HUES64 (cell line): ENCODE measurements at regions not wholly inside any gene's neighbourhood (a gene's known extent, or its start where the extent isn't known, plus 50 kb on each side); places are given as distances from the start of the nearest gene placed in this dataset.
"Not testable (repeated sequence)": the region's sequence is repeated elsewhere in the genome, so short reads cannot be mapped to it uniquely, and the experiment has no call there.

ENCODE experiments used
- H3K27ac ChIP-seq: 2 replicates; pipeline ENCODE4 v1.7.0; 2013; ENCODE audit warnings: low read depth, low read length, inconsistent platforms
- H3K27me3 ChIP-seq: 2 replicates; pipeline ENCODE4 v1.6.1; 2013; ENCODE audit warnings: mild to moderate bottlenecking, low read length; ENCODE audit not compliant: insufficient read depth
- H3K36me3 ChIP-seq: 2 replicates; pipeline ENCODE4 v1.6.1; 2013; ENCODE audit warnings: mild to moderate bottlenecking, low read length; ENCODE audit not compliant: insufficient read depth
- H3K4me1 ChIP-seq: 2 replicates; pipeline ENCODE4 v1.6.1; 2013; ENCODE audit warnings: mild to moderate bottlenecking, low read length, moderate library complexity; ENCODE audit not compliant: insufficient read depth
- H3K4me3 ChIP-seq: 2 replicates; pipeline ENCODE4 v1.5.1; 2013; ENCODE audit warnings: mild to moderate bottlenecking, low read length, moderate library complexity
- H3K9ac ChIP-seq: 2 replicates; pipeline ENCODE4 v1.6.1; 2013; ENCODE audit warnings: mild to moderate bottlenecking, low read depth, low read length
- H3K9me3 ChIP-seq: 2 replicates; pipeline ENCODE4 v1.6.1; 2013; ENCODE audit warnings: low read depth, low read length; ENCODE audit not compliant: insufficient read depth
- WGBS: fragments of 150-250, 120-280 bp; methylation state at CpG from one replicate; pipeline ENCODE4 v1.1.7; 2013; ENCODE audit warnings: missing lambda C conversion rate; 5-methylcytosine and 5-hydroxymethylcytosine counted together

DNA sequence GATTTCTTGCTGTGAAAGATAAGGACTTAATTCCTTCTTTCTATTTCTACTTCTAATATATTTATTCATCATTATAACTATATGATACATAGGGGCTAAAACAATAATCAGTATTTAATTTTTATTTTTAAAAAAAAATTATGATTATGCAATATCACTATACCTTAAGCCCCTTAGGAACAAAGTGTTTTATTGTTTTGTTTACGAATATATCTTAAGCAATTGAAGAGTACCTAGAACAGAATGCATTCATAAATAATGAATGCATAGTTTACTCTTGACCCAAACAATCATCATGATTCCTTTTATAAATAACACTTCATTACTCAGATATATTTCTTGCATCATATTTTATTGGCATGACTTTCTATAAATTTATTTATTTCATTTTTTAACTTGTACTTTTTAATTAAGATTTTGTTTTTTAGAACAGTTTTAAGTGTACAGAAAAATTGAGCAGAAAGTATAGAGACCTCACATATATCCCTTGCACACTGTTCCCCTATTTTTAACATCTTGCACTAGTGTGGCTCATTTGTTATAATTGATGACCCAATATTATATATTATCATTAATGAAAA is 339.9 kb upstream of the SPRY2 start:
- WGBS: no CpG with 5 or more reads among the region's 1 CpG
- H3K9me3 ChIP-seq: no peaks in the 10 kb centered on the region

DNA sequence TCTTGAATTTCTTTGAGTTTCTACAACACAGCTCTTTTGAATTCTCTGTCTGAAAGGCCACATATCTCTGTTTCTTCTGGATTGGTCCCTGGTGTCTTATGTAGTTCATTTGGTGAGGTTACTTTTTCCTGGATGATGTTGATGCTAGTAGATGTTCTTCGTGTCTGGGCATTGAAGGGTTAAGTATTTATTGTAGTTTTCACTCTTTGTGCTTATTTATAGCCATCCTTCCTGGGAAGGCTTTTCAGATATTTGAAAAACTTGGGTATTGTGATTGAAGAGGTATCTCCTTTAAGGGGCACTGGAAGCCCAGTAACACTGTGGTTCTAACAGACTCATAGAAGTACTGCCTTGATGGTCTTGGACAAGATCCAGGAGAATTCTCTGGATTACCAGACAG is 338.5 kb upstream of the SPRY2 start:
- Histone ChIP-seq H3K9me3 (no peaks in the 10 kb centered on the region), H3K4me1 (peaks cover 1% of the 10 kb centered on the region; the same call in 1 of the 2 replicates), H3K9ac (no peak overlapping the region), H3K36me3 (no peaks in the 10 kb centered on the region), H3K4me3 (no peak overlapping the region), H3K27me3 (no peaks in the 10 kb centered on the region), H3K27ac (no peak overlapping the region)
- 90% methylated on average over 1 of the region's 1 CpG for WGBS

More for the DNA sequence above, 339.9 kb upstream of the SPRY2 start:
- Histone ChIP-seq H3K4me1 (peaks cover 9% of the 10 kb centered on the region), H3K27ac (no peak overlapping the region), H3K4me3 (no peak overlapping the region), H3K9ac (no peak overlapping the region), H3K36me3 (no peaks in the 10 kb centered on the region), H3K27me3 (no peaks in the 10 kb centered on the region)

DNA sequence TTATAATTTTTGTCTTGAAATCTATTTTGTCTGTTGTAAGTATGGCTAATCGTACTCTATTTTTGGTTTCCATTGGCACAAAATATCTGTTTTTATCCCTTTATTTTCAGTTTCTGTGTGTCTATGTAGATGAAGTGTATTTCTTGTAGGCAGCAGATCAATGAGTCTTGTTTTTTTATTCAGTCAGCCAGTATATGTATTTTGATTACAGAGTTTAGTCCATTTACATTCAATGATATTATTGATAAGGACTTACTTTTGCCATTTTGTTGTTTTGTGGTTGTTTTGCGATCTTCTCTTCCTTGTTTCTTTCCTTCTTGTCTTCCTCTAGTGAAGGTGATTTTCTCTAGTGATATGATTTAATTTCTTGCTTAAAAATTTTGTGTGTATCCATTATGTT is 336.3 kb upstream of the SPRY2 start:
- no CpG with 5 or more reads among the region's 2 CpGs for WGBS
- Histone ChIP-seq H3K27ac (no peak overlapping the region), H3K9ac (no peak overlapping the region), H3K9me3 (peaks cover 9% of the 10 kb centered on the region; the same call in 1 of the 2 replicates), H3K27me3 (no peaks in the 10 kb centered on the region), H3K36me3 (no peaks in the 10 kb centered on the region; the same call in 1 of the 2 replicates), H3K4me3 (no peak overlapping the region), H3K4me1 (no peaks in the 10 kb centered on the region)

DNA sequence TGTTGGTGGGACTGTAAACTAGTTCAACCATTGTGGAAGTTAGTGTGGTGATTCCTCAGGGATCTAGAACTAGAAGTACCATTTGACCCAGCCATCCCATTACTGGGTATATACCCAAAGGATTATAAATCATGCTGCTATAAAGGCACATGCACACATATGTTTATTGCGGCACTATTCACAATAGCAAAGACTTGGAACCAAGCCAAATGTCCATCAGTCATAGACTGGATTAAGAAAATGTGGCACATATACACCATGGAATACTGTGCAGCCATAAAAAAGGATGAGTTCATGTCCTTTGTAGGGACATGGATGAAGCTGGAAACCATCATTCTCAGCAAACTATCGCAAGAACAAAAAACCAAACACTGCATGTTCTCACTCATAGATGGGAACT is 334.5 kb upstream of the SPRY2 start:
- H3K27ac ChIP-seq, H3K4me3 ChIP-seq, H3K9ac ChIP-seq, H3K27me3 ChIP-seq, H3K36me3 ChIP-seq, H3K4me1 ChIP-seq: not testable (repeated sequence)
- H3K9me3 ChIP-seq: peaks cover 11% of the 10 kb centered on the region; the same call in 1 of the 2 replicates
- 100% methylated on average over 1 of the region's 2 CpGs for WGBS

DNA sequence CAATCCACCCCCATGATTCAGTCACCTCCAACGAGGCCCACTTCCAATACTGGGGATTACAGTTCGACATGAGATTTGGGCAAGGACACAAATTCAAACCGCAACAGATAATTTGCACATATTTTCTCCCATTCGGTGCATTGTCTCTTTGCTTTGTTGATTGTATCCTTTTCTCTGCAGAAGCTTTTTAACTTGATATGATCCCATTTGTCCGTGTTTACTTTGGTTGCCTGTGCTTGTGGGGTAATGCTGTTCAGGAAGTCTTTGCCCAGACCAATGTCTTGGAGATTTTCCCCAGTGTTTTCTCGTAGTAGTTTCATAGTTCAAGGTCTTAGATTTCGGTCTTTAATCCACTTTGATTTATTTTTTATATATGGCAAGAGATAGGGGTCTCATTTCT is 330.8 kb upstream of the SPRY2 start:
- Histone ChIP-seq H3K27me3 (no peaks in the 10 kb centered on the region), H3K27ac (no peak overlapping the region), H3K4me3 (no peak overlapping the region), H3K9ac (no peak overlapping the region), H3K36me3 (no peaks in the 10 kb centered on the region; the same call in 1 of the 2 replicates), H3K4me1 (no peaks in the 10 kb centered on the region), H3K9me3 (peaks cover 11% of the 10 kb centered on the region; the same call in 1 of the 2 replicates)
- 93% methylated on average over 6 of the region's 7 CpGs for whole genome bisulfite sequencing

- Histone ChIP-seq H3K9me3 (peaks cover 11% of the 10 kb centered on the region; the same call in 1 of the 2 replicates), H3K9ac (no peak overlapping the region), H3K36me3 (no peaks in the 10 kb centered on the region; the same call in 1 of the 2 replicates), H3K4me3 (no peak overlapping the region), H3K27me3 (no peaks in the 10 kb centered on the region), H3K4me1 (peaks cover 6% of the 10 kb centered on the region; the same call in 1 of the 2 replicates), H3K27ac (no peak overlapping the region)
- 95% methylated on average over 1 of the region's 1 CpG for WGBS
Observed at GRCh38 chr13:80669112-80669511, 328.2 kb upstream of the SPRY2 start.

- 100% methylated on average over 2 of the region's 2 CpGs for WGBS
- H3K36me3 ChIP-seq: no peaks in the 10 kb centered on the region; the same call in 1 of the 2 replicates
- H3K27me3 ChIP-seq: no peaks in the 10 kb centered on the region
- H3K9me3 ChIP-seq: peaks cover 11% of the 10 kb centered on the region; the same call in 1 of the 2 replicates
- peaks cover 6% of the 10 kb centered on the region; the same call in 1 of the 2 replicates for H3K4me1 ChIP-seq
- no peak overlapping the region for H3K9ac ChIP-seq
- no peak overlapping the region for H3K27ac ChIP-seq
- no peak overlapping the region for H3K4me3 ChIP-seq
Observed at GRCh38 chr13:80668452-80668851, 327.5 kb upstream of the SPRY2 start.

- no peaks in the 10 kb centered on the region for H3K36me3 ChIP-seq
- peaks cover 6% of the 10 kb centered on the region; the same call in 1 of the 2 replicates for H3K4me1 ChIP-seq
- no peaks in the 10 kb centered on the region for H3K27me3 ChIP-seq
- H3K4me3 ChIP-seq: no peak overlapping the region
- H3K9ac ChIP-seq: no peak overlapping the region
- H3K9me3 ChIP-seq: no peaks in the 10 kb centered on the region; the same call in 1 of the 2 replicates
- no peak overlapping the region for H3K27ac ChIP-seq
- 100% methylated on average over 1 of the region's 1 CpG for WGBS
Observed at GRCh38 chr13:80666782-80667552, 326.0 kb upstream of the SPRY2 start.

DNA sequence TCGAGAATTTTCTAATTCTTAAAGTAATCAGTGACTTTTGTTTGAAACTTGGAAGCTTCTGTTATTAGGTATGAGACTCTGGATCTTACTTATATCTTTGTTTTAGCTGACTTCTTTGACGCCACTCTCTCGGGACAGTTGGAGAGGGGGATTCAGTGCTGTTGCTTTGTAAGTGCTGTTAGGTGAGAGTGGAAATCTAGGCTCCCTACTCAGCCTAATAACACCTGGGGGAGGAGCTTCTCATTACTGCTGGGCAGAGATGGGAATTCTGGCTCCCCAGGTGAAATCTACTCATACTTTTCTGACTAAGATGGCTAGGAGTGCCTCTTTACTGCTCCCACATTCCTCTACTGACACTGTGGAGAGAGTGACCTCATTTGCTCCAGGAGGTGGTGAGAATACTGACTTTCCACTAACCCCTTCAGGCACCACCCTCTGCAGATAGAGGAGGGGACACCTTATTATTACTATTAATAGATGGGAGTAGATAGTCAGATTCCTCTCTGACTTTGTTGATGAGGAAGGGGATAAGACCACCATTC is 324.9 kb upstream of the SPRY2 start:
- Histone ChIP-seq H3K36me3 (no peaks in the 10 kb centered on the region), H3K9ac (no peak overlapping the region), H3K4me1 (peaks cover 6% of the 10 kb centered on the region; the same call in 1 of the 2 replicates), H3K4me3 (no peak overlapping the region), H3K27me3 (no peaks in the 10 kb centered on the region), H3K27ac (no peak overlapping the region), H3K9me3 (no peaks in the 10 kb centered on the region)
- WGBS: 90% methylated on average over 2 of the region's 3 CpGs

- Histone ChIP-seq H3K27ac (no peak overlapping the region; the same call in 1 of the 2 replicates), H3K4me1 (peaks cover 6% of the 10 kb centered on the region; the same call in 1 of the 2 replicates), H3K27me3 (no peaks in the 10 kb centered on the region), H3K9ac (no peak overlapping the region), H3K9me3 (no peaks in the 10 kb centered on the region), H3K4me3 (no peak overlapping the region), H3K36me3 (no peaks in the 10 kb centered on the region)
Observed at GRCh38 chr13:80664950-80665349, 324.0 kb upstream of the SPRY2 start.

DNA sequence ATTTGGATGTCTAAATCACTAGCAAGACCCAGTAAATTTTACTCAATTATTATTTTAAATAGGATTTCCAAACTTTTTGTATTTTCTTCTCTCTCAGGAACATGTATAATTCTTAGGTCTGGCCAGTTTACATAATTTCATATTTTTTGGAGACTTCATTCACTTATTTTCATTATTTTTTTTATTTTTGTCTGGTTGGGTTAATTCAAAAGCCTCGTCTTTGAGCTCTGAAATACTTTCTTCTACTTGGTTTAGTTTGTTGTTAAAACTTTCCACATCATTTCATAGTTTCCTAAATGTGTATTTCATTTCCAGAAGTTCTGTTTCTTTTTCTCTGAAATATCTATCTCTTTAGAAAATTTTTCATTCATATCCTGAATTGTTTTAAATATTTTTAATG is 322.9 kb upstream of the SPRY2 start:
- WGBS: no CpG with 5 or more reads among the region's 1 CpG

More for the DNA sequence above, 322.9 kb upstream of the SPRY2 start:
- Histone ChIP-seq H3K27ac (no peak overlapping the region), H3K27me3 (no peaks in the 10 kb centered on the region), H3K9me3 (no peaks in the 10 kb centered on the region), H3K36me3 (no peaks in the 10 kb centered on the region), H3K9ac (no peak overlapping the region), H3K4me1 (peaks cover 6% of the 10 kb centered on the region; the same call in 1 of the 2 replicates), H3K4me3 (no peak overlapping the region)
